HEK293 (cell line): ENCODE measurements at regions not wholly inside any gene's neighbourhood (a gene's known extent, or its start where the extent isn't known, plus 50 kb on each side); places are given as distances from the start of the nearest gene placed in this dataset.

Source experiments
- CTCF ChIA-PET: fragments of 350-600 bp; formaldehyde crosslinking; extraction: SDS; loops from one replicate; lab custom pipeline; 2021; ENCODE audit warnings: antibody characterized with exemption; lab: Yijun Ruan, JAX
- POLR2A ChIA-PET: fragments of 300-600 bp; formaldehyde crosslinking; extraction: SDS; loops from one replicate; lab custom pipeline; 2020; ENCODE audit warnings: antibody characterized with exemption, inconsistent platforms; lab: Yijun Ruan, JAX
- H3K27ac ChIP-seq: fragments of 200-500 bp; sonication (Bioruptor generic); 2 replicates; pipeline ENCODE4 v1.5.1; 2014; ENCODE audit warnings: low read depth, low read length, control low read depth, inconsistent platforms; ENCODE audit errors: extremely low read depth
- H3K36me3 ChIP-seq, 2 experiments: fragments of 200-500 bp in 1 of 2; sonication (Bioruptor generic) in 1 of 2; 1 replicate in 1 of 2; 2 replicates in 1 of 2; pipeline ENCODE4 v1.5.1; 2014 to 2017; ENCODE audit warnings: inconsistent platforms in 2 of 2, low read length in 2 of 2; ENCODE audit not compliant: control insufficient read depth in 2 of 2, insufficient read depth in 1 of 2
- H3K4me1 ChIP-seq: fragments of 200-500 bp; sonication (Bioruptor generic); 2 replicates; pipeline ENCODE4 v1.5.1; 2014; ENCODE audit warnings: mild to moderate bottlenecking, low read length, inconsistent platforms; ENCODE audit not compliant: control insufficient read depth, insufficient read depth
- H3K4me3 ChIP-seq: 2 replicates; pipeline ENCODE4 v1.5.1; 2011; ENCODE audit warnings: low read depth, mild to moderate bottlenecking, control low read depth, low read length, moderate library complexity
- H3K9me3 ChIP-seq: fragments of 200-500 bp; sonication (Bioruptor generic); 2 replicates; pipeline ENCODE4 v1.5.1; 2014; ENCODE audit warnings: low read depth, low read length, inconsistent platforms; ENCODE audit not compliant: control insufficient read depth, insufficient read depth
- GFI1B ChIP-seq: fragments of 450-650 bp; formaldehyde crosslinking; IDR thresholded peaks from 2 replicates; pipeline ENCODE4 v1.5.1; 2016; ENCODE audit warnings: missing biosample characterization, missing genetic modification characterization
- GLIS1 ChIP-seq: fragments of 450-650 bp; formaldehyde crosslinking; IDR thresholded peaks from 2 replicates; pipeline ENCODE4 v1.5.1; 2016; ENCODE audit warnings: missing biosample characterization, missing genetic modification characterization
- KLF16 ChIP-seq: fragments of 450-650 bp; formaldehyde crosslinking; IDR thresholded peaks from 2 replicates; pipeline ENCODE4 v1.5.1; 2017; ENCODE audit warnings: missing biosample characterization, missing genetic modification characterization
- REST ChIP-seq: fragments of 450-650 bp; formaldehyde crosslinking; IDR thresholded peaks from 2 replicates; pipeline ENCODE4 v1.5.1; 2016; ENCODE audit warnings: missing biosample characterization, missing genetic modification characterization
- SALL2 ChIP-seq: fragments of 450-650 bp; formaldehyde crosslinking; IDR thresholded peaks from 2 replicates; pipeline ENCODE4 v1.5.0; 2017; ENCODE audit warnings: missing biosample characterization, mild to moderate bottlenecking, missing genetic modification characterization, borderline replicate concordance
- ZBTB8A ChIP-seq: fragments of 450-650 bp; formaldehyde crosslinking; IDR thresholded peaks from 2 replicates; pipeline ENCODE4 v1.5.1; 2016; ENCODE audit warnings: missing biosample characterization, missing genetic modification characterization
- ZNF175 ChIP-seq: fragments of 450-650 bp; formaldehyde crosslinking; IDR thresholded peaks from 2 replicates; pipeline ENCODE4 v1.5.1; 2016; ENCODE audit warnings: missing biosample characterization, missing genetic modification characterization
- ZNF2 ChIP-seq: fragments of 450-650 bp; formaldehyde crosslinking; IDR thresholded peaks from 2 replicates; pipeline ENCODE4 v1.5.1; 2016; ENCODE audit warnings: missing biosample characterization, missing genetic modification characterization
- ZNF223 ChIP-seq: fragments of 450-650 bp; formaldehyde crosslinking; IDR thresholded peaks from 2 replicates; pipeline ENCODE4 v1.5.1; 2016; ENCODE audit warnings: missing biosample characterization, missing genetic modification characterization
- ZNF274 ChIP-seq, 2 experiments: fragments of 200-500 bp in 1 of 2; fragments of 450-650 bp in 1 of 2; sonication (Bioruptor generic) in 1 of 2; formaldehyde crosslinking in 1 of 2; IDR thresholded peaks; 2 replicates each; pipeline versions ENCODE4 v1.5.1 to v1.6.1; 2014 to 2016; ENCODE audit warnings: borderline replicate concordance in 1 of 2, inconsistent platforms in 1 of 2, low read length in 1 of 2, missing biosample characterization in 1 of 2, missing genetic modification characterization in 1 of 2
- ZNF335 ChIP-seq: fragments of 450-650 bp; formaldehyde crosslinking; conservative IDR thresholded peaks from 2 replicates; pipeline ENCODE4 v1.5.1; 2016; ENCODE audit warnings: missing biosample characterization, missing genetic modification characterization
- ZNF37A ChIP-seq: fragments of 450-650 bp; IDR thresholded peaks from 2 replicates; pipeline ENCODE4 v1.5.1; 2018; ENCODE audit warnings: missing biosample characterization, missing genetic modification characterization
- ZNF394 ChIP-seq: fragments of 450-650 bp; formaldehyde crosslinking; IDR thresholded peaks from 2 replicates; pipeline ENCODE4 v1.5.1; 2016; ENCODE audit warnings: missing biosample characterization, missing genetic modification characterization, mild to moderate bottlenecking, moderate library complexity, borderline replicate concordance
- ZNF426 ChIP-seq: fragments of 450-650 bp; formaldehyde crosslinking; IDR thresholded peaks from 2 replicates; pipeline ENCODE4 v1.5.1; 2017; ENCODE audit warnings: missing biosample characterization, missing genetic modification characterization, mild to moderate bottlenecking, inconsistent platforms, moderate library complexity
- ZNF518A ChIP-seq: fragments of 450-650 bp; formaldehyde crosslinking; conservative IDR thresholded peaks from 2 replicates; pipeline ENCODE4 v1.5.1; 2016; ENCODE audit warnings: low read depth, missing biosample characterization, missing genetic modification characterization
- ZNF530 ChIP-seq: fragments of 450-650 bp; formaldehyde crosslinking; IDR thresholded peaks from 2 replicates; pipeline ENCODE4 v1.5.1; 2016; ENCODE audit warnings: low read depth, missing biosample characterization, missing genetic modification characterization
- ZNF555 ChIP-seq: fragments of 450-650 bp; formaldehyde crosslinking; conservative IDR thresholded peaks from 2 replicates; pipeline ENCODE4 v1.5.1; 2017; ENCODE audit warnings: missing biosample characterization, mild to moderate bottlenecking, missing genetic modification characterization, inconsistent platforms
- ZNF561 ChIP-seq: fragments of 450-650 bp; IDR thresholded peaks from 2 replicates; pipeline ENCODE4 v1.5.1; 2018; ENCODE audit warnings: missing biosample characterization, missing genetic modification characterization, borderline replicate concordance
- ZNF600 ChIP-seq: fragments of 450-650 bp; formaldehyde crosslinking; IDR thresholded peaks from 2 replicates; pipeline ENCODE4 v1.5.1; 2016; ENCODE audit warnings: missing biosample characterization, missing genetic modification characterization
- ZNF623 ChIP-seq: fragments of 450-650 bp; formaldehyde crosslinking; IDR thresholded peaks from 2 replicates; pipeline ENCODE4 v1.5.1; 2016; ENCODE audit warnings: missing biosample characterization, missing genetic modification characterization
- ZNF654 ChIP-seq: fragments of 450-650 bp; formaldehyde crosslinking; IDR thresholded peaks from 2 replicates; pipeline ENCODE4 v1.5.1; 2016; ENCODE audit warnings: low read depth, missing biosample characterization, missing genetic modification characterization
- ZNF677 ChIP-seq: fragments of 450-650 bp; IDR thresholded peaks from 2 replicates; pipeline ENCODE4 v1.5.0; 2018; ENCODE audit warnings: missing biosample characterization, mild to moderate bottlenecking, missing genetic modification characterization, moderate library complexity
- ZNF692 ChIP-seq: fragments of 450-650 bp; formaldehyde crosslinking; IDR thresholded peaks from 2 replicates; pipeline ENCODE4 v1.5.1; 2016; ENCODE audit warnings: missing biosample characterization, missing genetic modification characterization
- ZSCAN23 ChIP-seq: fragments of 450-650 bp; formaldehyde crosslinking; IDR thresholded peaks from 2 replicates; pipeline ENCODE4 v1.5.1; 2016; ENCODE audit warnings: missing biosample characterization, missing genetic modification characterization

- no peak overlapping the region for H3K4me3 ChIP-seq
- H3K4me1 ChIP-seq = peaks cover 4% of the 10 kb centered on the region; the same call in 1 of the 2 replicates
- POLR2A ChIA-PET = no interaction called here
- H3K27ac ChIP-seq = no peak overlapping the region
- CTCF ChIA-PET = no interaction called here
- TF ChIP-seq ZNF555 (tag by site-specific recombination) (peak; percentile 40), ZNF394 (tag by site-specific recombination) (peak; percentile 65; the same call in 1 of the 2 replicates), ZNF600 (no peak), ZNF623 (tag by site-specific recombination) (peak; percentile 51), ZNF654 (tag by site-specific recombination) (peak; percentile 10; the same call in 1 of the 2 replicates), REST (tag by site-specific recombination) (0 out of 2 replicates have a peak, but pooled peaks have one; percentile 11), ZNF426 (peak; percentile 46), ZNF561 (tag by site-specific recombination) (no peak), ZBTB8A (peak; percentile 54), ZNF518A (peak; percentile 68; the same call in 1 of the 2 replicates)
- TF ChIP-seq, all 188 proteins: peak for 8
- H3K36me3 ChIP-seq = no peaks in the 10 kb centered on the region
- H3K9me3 ChIP-seq = no peaks in the 10 kb centered on the region
Observed at GRCh38 chr14:58848365-58848764, 210.6 kb downstream of the DACT1 start.

- ChIA-PET POLR2A (no interaction called here), CTCF (no interaction called here)
- Histone ChIP-seq H3K4me3 (no peak overlapping the region), H3K27ac (no peak overlapping the region), H3K36me3 (no peaks in the 10 kb centered on the region), H3K9me3 (no peaks in the 10 kb centered on the region), H3K4me1 (peaks cover 3% of the 10 kb centered on the region; the same call in 1 of the 2 replicates)
- TF ChIP-seq ZNF175 (tag by site-specific recombination) (no peak), SALL2 (tag by site-specific recombination) (no peak), ZNF530 (no peak), ZNF37A (tag by site-specific recombination) (no peak), ZNF2 (no peak), ZNF677 (no peak), KLF16 (tag by site-specific recombination) (no peak), GFI1B (no peak), GLIS1 (tag by site-specific recombination) (no peak), ZNF335 (tag by site-specific recombination) (no peak), ZSCAN23 (tag by site-specific recombination) (no peak), ZNF692 (no peak), ZNF223 (tag by site-specific recombination) (no peak), ZNF274 (IDR thresholded peaks at IDR 0.05; ENCODE audit: low read length) (no peak), ZNF274 (tag by site-specific recombination; IDR thresholded peaks at IDR 0.05; ENCODE audit: borderline replicate concordance) (no peak)
- TF ChIP-seq, all 188 proteins: peak for 0
Observed at GRCh38 chr14:58849601-58850000, 211.8 kb downstream of the DACT1 start.
